ENCODE measurements at regions not wholly inside any gene's neighbourhood (a gene's known extent, or its start where the extent isn't known, plus 50 kb on each side); places are given as distances from the start of the nearest gene placed in this dataset.

DNA sequence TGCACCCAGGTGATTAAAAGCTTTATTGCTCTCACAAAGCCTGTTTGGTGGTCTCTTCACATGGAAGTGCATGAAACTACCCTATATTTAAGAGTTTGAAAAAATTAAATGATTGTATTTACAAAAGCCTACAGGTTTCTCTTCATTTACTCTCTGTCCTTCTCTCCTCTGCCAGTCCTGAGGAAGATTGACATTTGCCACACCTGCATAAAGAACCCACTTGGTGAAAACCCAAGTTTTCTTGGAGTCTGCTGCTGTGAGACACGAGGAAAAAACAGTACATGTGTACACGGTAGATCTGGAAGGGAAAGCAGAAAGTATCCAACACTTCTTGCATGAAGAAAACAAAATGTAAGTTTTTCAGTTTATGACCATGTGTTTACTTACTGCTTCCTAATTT is 994.4 kb upstream of the POT1 start:
- TF ChIP-seq, protein P1, sequence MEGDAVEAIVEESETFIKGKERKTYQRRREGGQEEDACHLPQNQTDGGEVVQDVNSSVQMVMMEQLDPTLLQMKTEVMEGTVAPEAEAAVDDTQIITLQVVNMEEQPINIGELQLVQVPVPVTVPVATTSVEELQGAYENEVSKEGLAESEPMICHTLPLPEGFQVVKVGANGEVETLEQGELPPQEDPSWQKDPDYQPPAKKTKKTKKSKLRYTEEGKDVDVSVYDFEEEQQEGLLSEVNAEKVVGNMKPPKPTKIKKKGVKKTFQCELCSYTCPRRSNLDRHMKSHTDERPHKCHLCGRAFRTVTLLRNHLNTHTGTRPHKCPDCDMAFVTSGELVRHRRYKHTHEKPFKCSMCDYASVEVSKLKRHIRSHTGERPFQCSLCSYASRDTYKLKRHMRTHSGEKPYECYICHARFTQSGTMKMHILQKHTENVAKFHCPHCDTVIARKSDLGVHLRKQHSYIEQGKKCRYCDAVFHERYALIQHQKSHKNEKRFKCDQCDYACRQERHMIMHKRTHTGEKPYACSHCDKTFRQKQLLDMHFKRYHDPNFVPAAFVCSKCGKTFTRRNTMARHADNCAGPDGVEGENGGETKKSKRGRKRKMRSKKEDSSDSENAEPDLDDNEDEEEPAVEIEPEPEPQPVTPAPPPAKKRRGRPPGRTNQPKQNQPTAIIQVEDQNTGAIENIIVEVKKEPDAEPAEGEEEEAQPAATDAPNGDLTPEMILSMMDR (IDR thresholded peaks at IDR 0.05; ENCODE audit: insufficient read depth, low read depth, low read length): no peak
- TF ChIP-seq EZH2 (IDR thresholded peaks at IDR 0.05; ENCODE audit: insufficient read depth, low read length): no peak

Measured in astrocyte (in vitro differentiated cells and primary cell).